Hepatocyte (in vitro differentiated cells): ENCODE measurements at regions not wholly inside any gene's neighbourhood (a gene's known extent, or its start where the extent isn't known, plus 50 kb on each side); places are given as distances from the start of the nearest gene placed in this dataset.
"Not testable (repeated sequence)": the region's sequence is repeated elsewhere in the genome, so short reads cannot be mapped to it uniquely, and the experiment has no call there.

Experiments used
- DNase-seq: peaks from one replicate; pipeline ENCODE4 v3.0.0-alpha.2; 2016; ENCODE audit warnings: low spot score
- H2AFZ ChIP-seq: fragments of 200-600 bp; sonication (generic); 2 replicates; pipeline ENCODE4 v1.6.0; 2016; ENCODE audit warnings: antibody characterized with exemption, mild to moderate bottlenecking
- H3K27ac ChIP-seq: fragments of 200-600 bp; sonication (generic); 2 replicates; pipeline ENCODE4 v1.5.1; 2016; ENCODE audit warnings: mild to moderate bottlenecking
- H3K27me3 ChIP-seq: fragments of 200-600 bp; sonication (generic); 2 replicates; pipeline ENCODE4 v1.6.1; 2016
- H3K36me3 ChIP-seq: fragments of 200-600 bp; sonication (generic); replicated peaks from 2 replicates; pipeline ENCODE4 v1.5.1; 2016; ENCODE audit warnings: low read depth; ENCODE audit not compliant: insufficient read depth
- H3K4me1 ChIP-seq: fragments of 200-600 bp; sonication (generic); 2 replicates; pipeline ENCODE4 v1.5.1; 2016; ENCODE audit warnings: mild to moderate bottlenecking, moderate library complexity; ENCODE audit not compliant: insufficient read depth
- H3K4me2 ChIP-seq: fragments of 200-600 bp; sonication (generic); 2 replicates; pipeline ENCODE4 v1.6.0; 2016
- H3K4me3 ChIP-seq: fragments of 200-600 bp; sonication (generic); 2 replicates; pipeline ENCODE4 v1.5.1; 2016; ENCODE audit warnings: mild to moderate bottlenecking
- H3K79me2 ChIP-seq: fragments of 200-600 bp; sonication (generic); 2 replicates; pipeline ENCODE4 v1.6.0; 2017; ENCODE audit warnings: mild to moderate bottlenecking
- H3K9me2 ChIP-seq: fragments of 200-600 bp; sonication (generic); replicated peaks from 2 replicates; pipeline ENCODE4 v1.6.0; 2017; ENCODE audit warnings: mild to moderate bottlenecking; ENCODE audit not compliant: insufficient read depth
- H3K9me3 ChIP-seq: fragments of 200-600 bp; sonication (generic); 2 replicates; pipeline ENCODE4 v1.5.1; 2016; ENCODE audit warnings: low read depth, mild to moderate bottlenecking
- H4K20me1 ChIP-seq: fragments of 200-600 bp; sonication (generic); 2 replicates; pipeline ENCODE4 v1.6.0; 2016; ENCODE audit warnings: mild to moderate bottlenecking; ENCODE audit not compliant: insufficient read depth, poor library complexity, severe bottlenecking
- CTCF ChIP-seq: fragments of 200-600 bp; sonication (generic); IDR thresholded peaks from 2 replicates; pipeline ENCODE4 v1.5.1; 2016; ENCODE audit warnings: antibody characterized with exemption, mild to moderate bottlenecking; ENCODE audit not compliant: poor library complexity
- EZH2 ChIP-seq: fragments of 200-600 bp; sonication (generic); IDR thresholded peaks from 2 replicates; pipeline ENCODE4 v1.6.1; 2016; ENCODE audit warnings: antibody characterized with exemption, mild to moderate bottlenecking, borderline replicate concordance
- EZH2phosphoT487 ChIP-seq: fragments of 200-600 bp; sonication (generic); IDR thresholded peaks from one replicate; pipeline ENCODE4 v1.6.1; 2018; ENCODE audit warnings: antibody characterized with exemption, mild to moderate bottlenecking, low read depth, moderate library complexity; ENCODE audit not compliant: unreplicated experiment, severe bottlenecking
- WGBS: methylation state at CpG from one replicate; pipeline ENCODE4 v1.1.6; 2016; ENCODE audit warnings: low lambda C conversion rate; ENCODE audit errors: missing lambda C conversion rate; 5-methylcytosine and 5-hydroxymethylcytosine counted together

DNA sequence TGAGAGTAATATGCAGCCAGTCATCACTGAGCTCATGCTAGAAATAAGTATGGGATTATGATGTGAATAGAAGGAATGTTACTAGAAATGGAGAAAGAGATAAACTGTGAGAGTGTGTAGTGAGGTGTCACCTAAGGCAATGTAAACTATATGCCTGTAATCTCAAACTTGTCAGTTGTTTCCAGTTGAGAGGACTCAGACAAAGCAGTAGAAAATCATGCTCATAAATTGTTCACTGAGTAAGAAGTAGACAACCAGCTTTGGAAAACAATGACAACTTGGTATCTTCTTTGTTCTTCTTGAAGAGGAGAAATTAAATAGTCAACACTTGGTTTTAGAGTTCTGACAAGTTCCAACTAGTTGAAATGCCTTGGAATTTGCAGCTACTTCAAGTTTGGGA is 148.5 kb upstream of the OR4E1 start:
- H2AFZ ChIP-seq, result no peak overlapping the region
- peaks cover under 1% of the 10 kb centered on the region for H3K27me3 ChIP-seq
- TF ChIP-seq EZH2 (no peak), EZH2phosphoT487 (no peak), CTCF (no peak)
- no peaks in the 10 kb centered on the region for H3K9me3 ChIP-seq
- H3K4me2 ChIP-seq, result no peak overlapping the region
- H3K36me3 ChIP-seq, result no peaks in the 10 kb centered on the region
- no peak overlapping the region for H3K4me3 ChIP-seq
- H4K20me1 ChIP-seq, result no peaks in the 10 kb centered on the region
- no peaks in the 10 kb centered on the region for H3K9me2 ChIP-seq
- H3K4me1 ChIP-seq, result no peaks in the 10 kb centered on the region
- H3K79me2 ChIP-seq, result no peaks in the 10 kb centered on the region
- H3K27ac ChIP-seq, result no peak overlapping the region
- no peak for DNase-seq

DNA sequence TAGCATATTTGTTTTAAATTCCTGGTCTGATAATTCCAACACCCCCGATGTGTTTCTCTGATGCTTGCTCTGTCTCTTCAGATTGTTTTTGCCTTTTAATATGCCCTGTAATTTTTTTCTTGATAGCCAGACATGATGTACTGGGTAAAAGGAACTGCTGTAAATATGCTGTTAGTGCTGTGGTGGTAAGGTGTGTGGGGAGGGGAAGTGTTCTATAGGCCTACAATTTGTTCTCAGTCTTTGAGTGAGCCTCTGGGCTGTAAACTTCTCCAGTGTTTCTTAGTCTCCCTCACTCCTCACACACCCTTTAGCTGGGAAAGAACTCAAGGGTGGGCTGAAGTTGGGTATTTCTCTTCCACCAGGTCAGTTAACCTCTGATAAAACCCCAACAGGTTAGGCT is 147.0 kb upstream of the OR4E1 start:
- WGBS, result 0% methylated on average over 1 of the region's 1 CpG
- H3K27me3 ChIP-seq, result no peaks in the 10 kb centered on the region
- DNase-seq, result no peak
- TF ChIP-seq EZH2 (no peak), EZH2phosphoT487 (no peak), CTCF (no peak)
- no peaks in the 10 kb centered on the region for H3K9me3 ChIP-seq
- no peak overlapping the region for H3K4me2 ChIP-seq
- H2AFZ ChIP-seq, result peak overlapping the region; percentile 15
- no peaks in the 10 kb centered on the region for H3K79me2 ChIP-seq
- H3K4me3 ChIP-seq, result no peak overlapping the region
- no peaks in the 10 kb centered on the region for H4K20me1 ChIP-seq
- no peak overlapping the region for H3K27ac ChIP-seq
- H3K36me3 ChIP-seq, result no peaks in the 10 kb centered on the region
- H3K4me1 ChIP-seq, result no peaks in the 10 kb centered on the region
- H3K9me2 ChIP-seq, result no peaks in the 10 kb centered on the region

DNA sequence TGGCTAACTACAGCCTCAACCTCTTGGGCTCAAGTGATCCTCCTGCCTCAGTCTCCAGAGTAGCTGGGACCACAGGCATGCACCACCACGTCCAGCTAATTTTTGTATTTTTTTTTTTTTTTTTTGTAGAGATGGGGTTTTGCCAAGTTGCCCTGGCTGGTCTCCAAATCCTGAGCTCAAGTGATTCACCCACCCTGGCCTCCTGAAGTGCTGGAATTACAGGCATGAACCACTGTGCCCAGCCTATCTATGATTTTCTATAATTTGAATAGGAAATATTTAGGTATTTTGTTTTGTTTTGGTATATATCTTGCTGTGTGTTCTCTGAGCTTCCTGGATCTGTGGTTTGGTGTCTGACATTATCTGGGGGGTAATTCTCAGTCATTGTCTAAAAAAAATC is 146.3 kb upstream of the OR4E1 start:
- not testable (repeated sequence) for DNase-seq, H3K4me3 ChIP-seq, H3K4me2 ChIP-seq, H3K4me1 ChIP-seq, H3K27me3 ChIP-seq, H3K9me3 ChIP-seq, H4K20me1 ChIP-seq, H3K79me2 ChIP-seq, H2AFZ ChIP-seq, H3K9me2 ChIP-seq, H3K27ac ChIP-seq, H3K36me3 ChIP-seq
- 58% methylated on average over 1 of the region's 1 CpG for WGBS

DNA sequence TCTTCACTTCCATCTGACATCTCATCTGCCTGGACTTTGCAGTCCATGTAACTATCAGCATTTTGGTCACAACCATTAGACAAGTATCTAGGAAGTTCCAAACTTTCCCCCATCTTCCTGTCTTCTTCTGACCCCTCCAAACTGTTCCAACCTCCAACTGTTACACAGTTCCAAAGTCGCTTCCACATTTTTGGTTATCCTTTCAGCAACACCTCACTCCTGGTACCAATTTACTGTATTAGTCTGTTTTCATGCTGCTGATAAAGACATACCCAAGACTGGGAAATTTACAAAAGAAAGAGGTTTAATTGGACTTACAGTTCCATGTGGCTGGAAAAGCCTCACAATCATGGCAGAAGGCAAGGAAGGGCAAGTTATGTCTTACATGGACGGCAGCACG is 143.4 kb upstream of the OR4E1 start:
- H3K9me2 ChIP-seq, H3K9me3 ChIP-seq, H4K20me1 ChIP-seq, DNase-seq, H3K4me1 ChIP-seq, H2AFZ ChIP-seq, H3K4me3 ChIP-seq, H3K79me2 ChIP-seq, H3K27ac ChIP-seq, H3K4me2 ChIP-seq, H3K27me3 ChIP-seq, H3K36me3 ChIP-seq: not testable (repeated sequence)
- WGBS, result 96% methylated on average over 3 of the region's 3 CpGs

DNA sequence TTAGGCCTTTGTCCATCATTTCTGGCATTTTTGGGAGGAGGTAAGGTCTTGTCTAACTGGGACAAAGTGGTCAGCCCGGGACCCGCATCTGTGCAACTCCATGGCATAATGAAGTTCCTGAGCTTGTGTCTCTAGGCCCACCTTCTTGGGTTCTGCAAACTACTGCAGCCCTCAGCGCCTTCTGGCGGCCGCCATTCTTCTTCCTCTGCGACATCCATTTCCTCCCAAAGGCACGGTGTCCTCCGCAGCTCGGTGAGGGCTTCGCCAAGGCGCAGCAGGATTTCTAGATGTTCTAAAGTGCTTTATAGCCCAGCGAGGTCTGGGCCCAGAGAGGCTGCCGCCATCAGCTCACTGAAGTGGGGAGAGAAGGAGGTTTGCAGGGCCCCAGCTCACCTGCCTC is 134.4 kb upstream of the OR4E1 start:
- no peak for DNase-seq
- H3K4me2 ChIP-seq, result no peak overlapping the region
- no peaks in the 10 kb centered on the region for H3K9me3 ChIP-seq
- WGBS, result 72% methylated on average over 13 of the region's 13 CpGs
- no peak for TF ChIP-seq EZH2phosphoT487
- no peak for TF ChIP-seq CTCF
- no peak for TF ChIP-seq EZH2
- no peaks in the 10 kb centered on the region for H3K4me1 ChIP-seq
- no peaks in the 10 kb centered on the region for H3K36me3 ChIP-seq
- no peaks in the 10 kb centered on the region for H3K27me3 ChIP-seq
- H2AFZ ChIP-seq, result no peak overlapping the region
- no peaks in the 10 kb centered on the region for H4K20me1 ChIP-seq
- H3K4me3 ChIP-seq, result no peak overlapping the region
- no peaks in the 10 kb centered on the region for H3K79me2 ChIP-seq
- H3K9me2 ChIP-seq, result no peaks in the 10 kb centered on the region
- H3K27ac ChIP-seq, result no peak overlapping the region
